IMR-90 (cell line): ENCODE measurements at regions not wholly inside any gene's neighbourhood (a gene's known extent, or its start where the extent isn't known, plus 50 kb on each side); places are given as distances from the start of the nearest gene placed in this dataset.

Experiments
- CTCF ChIP-seq: conservative IDR thresholded peaks from 2 replicates; pipeline ENCODE4 v1.5.1; 2012; ENCODE audit warnings: mild to moderate bottlenecking, low read depth, low read length, improper control_type of control experiment
- FOS ChIP-seq: fragments of 150-350 bp; IDR thresholded peaks from 2 replicates; pipeline ENCODE4 v1.6.1; 2016; ENCODE audit warnings: low read depth, low read length
- MAFK ChIP-seq: IDR thresholded peaks from 2 replicates; pipeline ENCODE4 v1.6.1; 2012; ENCODE audit warnings: low read depth, low read length, improper control_type of control experiment
- MAZ ChIP-seq: IDR thresholded peaks from 2 replicates; pipeline ENCODE4 v1.6.1; 2012; ENCODE audit warnings: low read depth, mild to moderate bottlenecking, low read length, improper control_type of control experiment, moderate library complexity, borderline replicate concordance
- POLR2A ChIP-seq: IDR thresholded peaks from 2 replicates; pipeline ENCODE4 v1.6.1; 2012; ENCODE audit warnings: mild to moderate bottlenecking, low read depth, low read length
- RAD21 ChIP-seq: IDR thresholded peaks from 2 replicates; pipeline ENCODE4 v1.6.1; 2012; ENCODE audit warnings: low read length, improper control_type of control experiment
- RFX5 ChIP-seq: IDR thresholded peaks from 2 replicates; pipeline ENCODE4 v1.8.0; 2012; ENCODE audit warnings: low read depth, mild to moderate bottlenecking, low read length, moderate library complexity
- USF2 ChIP-seq: fragments of 150-350 bp; IDR thresholded peaks from 2 replicates; pipeline ENCODE4 v1.6.1; 2017; ENCODE audit warnings: mild to moderate bottlenecking, antibody characterized with exemption, low read length, low read depth

- TF ChIP-seq CTCF (no peak), MAFK (no peak), RAD21 (no peak), FOS (no peak), RFX5 (no peak), MAZ (no peak), USF2 (no peak), POLR2A (no peak)
Observed at GRCh38 chr6:109902870-109903269, 75.2 kb upstream of the GPR6 start.
